WTC11 (cell line): ENCODE measurements at regions not wholly inside any gene's neighbourhood (a gene's known extent, or its start where the extent isn't known, plus 50 kb on each side); places are given as distances from the start of the nearest gene placed in this dataset.

Source experiments
- ATAC-seq: fragments of 200-7000 bp; cut with Tn5 transposase; 2 replicates; pipeline ENCODE4 v1.10.0; 2021; ENCODE audit warnings: mild to moderate bottlenecking, moderate library complexity
- CTCF ChIA-PET: fragments of 300-600 bp; sonication (Branson Sonifier 250); formaldehyde crosslinking; loops from one replicate; lab custom pipeline; 2021; ENCODE audit warnings: antibody characterized with exemption; lab: Charles Lee
- POLR2A ChIA-PET: fragments of 350-600 bp; sonication (Branson Sonifier 250); formaldehyde crosslinking; loops from one replicate; lab custom pipeline; 2021; ENCODE audit warnings: antibody characterized with exemption; lab: Charles Lee
- DNase-seq: peaks from one replicate; pipeline ENCODE4 v3.0.0; 2021; ENCODE audit warnings: low spot score
- H3K27ac Mint-ChIP-seq: 2 replicates; pipeline ENCODE4 v1.8.0; 2021; ENCODE audit warnings: mixed read lengths
- H3K27me3 Mint-ChIP-seq: 2 replicates; pipeline ENCODE4 v1.8.0; 2021; ENCODE audit warnings: low read depth, mild to moderate bottlenecking, moderate library complexity, mixed read lengths
- H3K36me3 Mint-ChIP-seq: 2 replicates; pipeline ENCODE4 v1.8.0; 2021; ENCODE audit warnings: mixed read lengths
- H3K4me1 Mint-ChIP-seq: 2 replicates; pipeline ENCODE4 v1.8.0; 2022; ENCODE audit warnings: mixed read lengths
- H3K4me3 Mint-ChIP-seq: 2 replicates; pipeline ENCODE4 v1.8.0; 2021; ENCODE audit warnings: mild to moderate bottlenecking, moderate library complexity, mixed read lengths
- H3K9me3 Mint-ChIP-seq: 2 replicates; pipeline ENCODE4 v1.8.0; 2021; ENCODE audit warnings: mixed read lengths
- ATF1 ChIP-seq: sonication (generic); formaldehyde crosslinking; IDR thresholded peaks from 2 replicates; pipeline ENCODE4 v1.8.1; 2023; ENCODE audit warnings: mild to moderate bottlenecking, moderate library complexity, missing genetic modification reagents
- E2F1 ChIP-seq: sonication (generic); formaldehyde crosslinking; IDR thresholded peaks from 2 replicates; pipeline ENCODE4 v1.8.0; 2022; ENCODE audit warnings: mild to moderate bottlenecking, missing genetic modification reagents
- ESRRA ChIP-seq: sonication (generic); formaldehyde crosslinking; IDR thresholded peaks from 2 replicates; pipeline ENCODE4 v1.8.1; 2022; ENCODE audit warnings: mild to moderate bottlenecking, missing genetic modification reagents, borderline replicate concordance
- FOXP4 ChIP-seq: sonication (generic); formaldehyde crosslinking; IDR thresholded peaks from 2 replicates; pipeline ENCODE4 v1.8.0; 2022; ENCODE audit warnings: mild to moderate bottlenecking, missing genetic modification reagents
- IRF2 ChIP-seq: sonication (generic); formaldehyde crosslinking; IDR thresholded peaks from 2 replicates; pipeline ENCODE4 v1.8.0; 2022; ENCODE audit warnings: low read depth, missing genetic modification reagents, borderline replicate concordance
- KAT7 ChIP-seq: sonication (generic); formaldehyde crosslinking; IDR thresholded peaks from 2 replicates; pipeline ENCODE4 v1.8.1; 2023; ENCODE audit warnings: missing genetic modification reagents, mild to moderate bottlenecking, borderline replicate concordance
- MLX ChIP-seq: sonication (generic); formaldehyde crosslinking; IDR thresholded peaks from 2 replicates; pipeline ENCODE4 v1.8.1; 2023; ENCODE audit warnings: mild to moderate bottlenecking, missing genetic modification reagents, moderate library complexity
- SMAD3 ChIP-seq: sonication (generic); formaldehyde crosslinking; IDR thresholded peaks from 2 replicates; pipeline ENCODE4 v1.8.0; 2022; ENCODE audit warnings: missing genetic modification reagents, mild to moderate bottlenecking, borderline replicate concordance
- STAT6 ChIP-seq: sonication (generic); formaldehyde crosslinking; conservative IDR thresholded peaks from 2 replicates; pipeline ENCODE4 v1.8.1; 2023; ENCODE audit warnings: mild to moderate bottlenecking, low read depth, missing genetic modification reagents, moderate library complexity
- ZNF138 ChIP-seq: sonication (generic); formaldehyde crosslinking; conservative IDR thresholded peaks from 2 replicates; pipeline ENCODE4 v1.8.1; 2022; ENCODE audit warnings: mild to moderate bottlenecking, moderate library complexity, missing genetic modification reagents
- ZNF263 ChIP-seq: sonication (generic); formaldehyde crosslinking; IDR thresholded peaks from 2 replicates; pipeline ENCODE4 v1.8.1; 2022; ENCODE audit warnings: low read depth, mild to moderate bottlenecking, moderate library complexity, missing genetic modification reagents
- TF ChIP-seq, protein P1 (sequence below): sonication (generic); formaldehyde crosslinking; IDR thresholded peaks from 2 replicates; pipeline ENCODE4 v1.8.1; 2023; ENCODE audit warnings: mild to moderate bottlenecking, moderate library complexity, missing genetic modification reagents
- TF ChIP-seq, protein P2 (sequence below): fragments of 200-600 bp; IDR thresholded peaks from 2 replicates; pipeline ENCODE4 v1.8.0; 2022; ENCODE audit warnings: antibody characterized with exemption

GRCh38 chr6:113487489-113488058 is 369.6 kb upstream of the MARCKS start (continued):
- TF ChIP-seq, protein P1, sequence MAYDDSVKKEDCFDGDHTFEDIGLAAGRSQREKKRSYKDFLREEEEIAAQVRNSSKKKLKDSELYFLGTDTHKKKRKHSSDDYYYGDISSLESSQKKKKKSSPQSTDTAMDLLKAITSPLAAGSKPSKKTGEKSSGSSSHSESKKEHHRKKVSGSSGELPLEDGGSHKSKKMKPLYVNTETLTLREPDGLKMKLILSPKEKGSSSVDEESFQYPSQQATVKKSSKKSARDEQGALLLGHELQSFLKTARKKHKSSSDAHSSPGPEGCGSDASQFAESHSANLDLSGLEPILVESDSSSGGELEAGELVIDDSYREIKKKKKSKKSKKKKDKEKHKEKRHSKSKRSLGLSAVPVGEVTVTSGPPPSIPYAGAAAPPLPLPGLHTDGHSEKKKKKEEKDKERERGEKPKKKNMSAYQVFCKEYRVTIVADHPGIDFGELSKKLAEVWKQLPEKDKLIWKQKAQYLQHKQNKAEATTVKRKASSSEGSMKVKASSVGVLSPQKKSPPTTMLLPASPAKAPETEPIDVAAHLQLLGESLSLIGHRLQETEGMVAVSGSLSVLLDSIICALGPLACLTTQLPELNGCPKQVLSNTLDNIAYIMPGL (CRISPR knock-in tag) = no peak
- no peak for TF ChIP-seq SMAD3 (CRISPR knock-in tag)
- no peak for TF ChIP-seq MLX (CRISPR knock-in tag)
- TF ChIP-seq, protein P2, sequence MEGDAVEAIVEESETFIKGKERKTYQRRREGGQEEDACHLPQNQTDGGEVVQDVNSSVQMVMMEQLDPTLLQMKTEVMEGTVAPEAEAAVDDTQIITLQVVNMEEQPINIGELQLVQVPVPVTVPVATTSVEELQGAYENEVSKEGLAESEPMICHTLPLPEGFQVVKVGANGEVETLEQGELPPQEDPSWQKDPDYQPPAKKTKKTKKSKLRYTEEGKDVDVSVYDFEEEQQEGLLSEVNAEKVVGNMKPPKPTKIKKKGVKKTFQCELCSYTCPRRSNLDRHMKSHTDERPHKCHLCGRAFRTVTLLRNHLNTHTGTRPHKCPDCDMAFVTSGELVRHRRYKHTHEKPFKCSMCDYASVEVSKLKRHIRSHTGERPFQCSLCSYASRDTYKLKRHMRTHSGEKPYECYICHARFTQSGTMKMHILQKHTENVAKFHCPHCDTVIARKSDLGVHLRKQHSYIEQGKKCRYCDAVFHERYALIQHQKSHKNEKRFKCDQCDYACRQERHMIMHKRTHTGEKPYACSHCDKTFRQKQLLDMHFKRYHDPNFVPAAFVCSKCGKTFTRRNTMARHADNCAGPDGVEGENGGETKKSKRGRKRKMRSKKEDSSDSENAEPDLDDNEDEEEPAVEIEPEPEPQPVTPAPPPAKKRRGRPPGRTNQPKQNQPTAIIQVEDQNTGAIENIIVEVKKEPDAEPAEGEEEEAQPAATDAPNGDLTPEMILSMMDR = no peak
- no peak for TF ChIP-seq IRF2

GRCh38 chr6:113488061-113488460 is 369.1 kb upstream of the MARCKS start:
- no peak for DNase-seq
- H3K36me3 Mint-ChIP-seq = no peaks in the 10 kb centered on the region
- no peak overlapping the region for H3K4me3 Mint-ChIP-seq
- no peaks in the 10 kb centered on the region for H3K9me3 Mint-ChIP-seq
- POLR2A ChIA-PET = no interaction called here
- ATAC-seq = no peak
- H3K27ac Mint-ChIP-seq = no peak overlapping the region
- H3K4me1 Mint-ChIP-seq = no peaks in the 10 kb centered on the region
- no peaks in the 10 kb centered on the region for H3K27me3 Mint-ChIP-seq
- CTCF ChIA-PET = interaction anchor here (0.6 to 2.0 kb wide), 2 partner anchors 148 to 371 kb away, joined by 3 to 8 read pairs; no protein-coding TSS in a partner anchor
- TF ChIP-seq ESRRA (CRISPR knock-in tag) (no peak), KAT7 (CRISPR knock-in tag) (no peak), ZNF138 (CRISPR knock-in tag) (no peak), ZNF263 (CRISPR knock-in tag) (no peak), ATF1 (no peak), E2F1 (CRISPR knock-in tag) (no peak), STAT6 (CRISPR knock-in tag) (no peak), FOXP4 (CRISPR knock-in tag) (no peak)
